GM12891 (cell line): ENCODE measurements at regions not wholly inside any gene's neighbourhood (a gene's known extent, or its start where the extent isn't known, plus 50 kb on each side); places are given as distances from the start of the nearest gene placed in this dataset.

Experiments used
- DNase-seq: peaks from one replicate; pipeline ENCODE4 v3.0.0; 2011; ENCODE audit warnings: low spot score; ENCODE audit not compliant: insufficient read length
- FAIRE-seq: peaks from 2 replicates; lab custom pipeline; 2011; peaks lifted over from hg19 to GRCh38; lab: Jason Lieb, UNC
- PAX5 ChIP-seq: IDR thresholded peaks from 2 replicates; pipeline ENCODE4 v1.6.1; 2011; ENCODE audit warnings: low read length, moderate library complexity, mild to moderate bottlenecking; ENCODE audit not compliant: insufficient read depth, severe bottlenecking
- POLR2A ChIP-seq: IDR thresholded peaks from 2 replicates; pipeline ENCODE4 v1.6.1; 2011; ENCODE audit warnings: low read depth, low read length, control low read depth
- POLR2AphosphoS5 ChIP-seq: IDR thresholded peaks from 2 replicates; pipeline ENCODE4 v1.6.1; 2011; ENCODE audit warnings: low read depth, low read length, control low read depth
- POU2F2 ChIP-seq: IDR thresholded peaks from 2 replicates; pipeline ENCODE4 v1.6.1; 2011; ENCODE audit warnings: low read depth, mild to moderate bottlenecking, control low read depth, low read length, moderate library complexity
- SPI1 ChIP-seq: IDR thresholded peaks from 2 replicates; pipeline ENCODE4 v1.6.1; 2011; ENCODE audit warnings: low read depth, low read length, control low read depth
- TAF1 ChIP-seq: IDR thresholded peaks from 2 replicates; pipeline ENCODE4 v1.6.1; 2011; ENCODE audit warnings: low read depth, low read length, control low read depth

- FAIRE-seq (no peak), DNase-seq (no peak)
- TF ChIP-seq POLR2A: no peak
- TF ChIP-seq POLR2AphosphoS5: no peak
- TF ChIP-seq SPI1: no peak
- TF ChIP-seq POU2F2: no peak
- no peak for TF ChIP-seq PAX5
- no peak for TF ChIP-seq TAF1
Measured at GRCh38 chr6:133187657-133188453, 53.3 kb upstream of the EYA4 start.

- FAIRE-seq (no peak), DNase-seq (no peak)
- TF ChIP-seq POU2F2 (no peak), POLR2A (no peak), TAF1 (no peak), SPI1 (no peak), PAX5 (no peak), POLR2AphosphoS5 (no peak)
Measured at GRCh38 chr6:133190912-133191311, 50.2 kb upstream of the EYA4 start.

GRCh38 chr6:133191323-133191722 lies 49.8 kb upstream of the EYA4 start:
- no peak for DNase-seq
- no peak for TF ChIP-seq TAF1
- no peak for TF ChIP-seq PAX5
- no peak for FAIRE-seq
